GM18870 (cell line): ENCODE measurements at regions not wholly inside any gene's neighbourhood (a gene's known extent, or its start where the extent isn't known, plus 50 kb on each side); places are given as distances from the start of the nearest gene placed in this dataset.
"Not testable (repeated sequence)": the region's sequence is repeated elsewhere in the genome, so short reads cannot be mapped to it uniquely, and the experiment has no call there.

ENCODE experiments used
- ATAC-seq: cut with Tn5 transposase; IDR thresholded peaks from one replicate; pipeline ENCODE4 v1.9.1; 2021; ENCODE audit warnings: moderate library complexity; ENCODE audit not compliant: unreplicated experiment

DNA sequence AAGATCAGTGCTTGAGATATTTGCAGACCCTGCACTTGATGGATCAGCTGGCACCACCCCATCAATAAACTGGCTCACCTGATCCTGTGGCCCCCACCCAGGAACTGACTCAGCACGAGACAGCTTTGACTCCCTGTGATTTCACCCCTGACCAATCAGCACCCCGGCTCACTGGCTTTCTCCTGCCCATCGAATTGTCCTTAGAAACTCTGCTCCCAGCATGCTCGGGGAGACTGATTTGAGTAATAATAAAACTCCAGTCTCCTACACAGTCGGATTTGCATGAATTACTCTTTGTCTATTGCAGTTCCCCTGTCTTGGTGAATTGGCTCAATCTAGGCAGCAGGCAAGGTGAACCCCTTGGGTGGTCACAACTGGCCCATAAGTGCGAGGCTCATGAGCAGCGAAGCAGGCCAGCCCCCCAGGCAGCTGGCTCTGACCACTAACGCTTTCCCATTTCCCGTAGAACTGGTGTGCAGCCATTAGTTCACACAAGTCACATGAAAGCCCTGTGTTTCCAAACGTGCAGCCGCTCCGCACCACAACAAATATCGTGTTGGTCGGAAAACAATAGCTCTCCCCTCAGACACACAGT, 79.6 kb downstream of the RSPH3 start:
- ATAC-seq = no peak

DNA sequence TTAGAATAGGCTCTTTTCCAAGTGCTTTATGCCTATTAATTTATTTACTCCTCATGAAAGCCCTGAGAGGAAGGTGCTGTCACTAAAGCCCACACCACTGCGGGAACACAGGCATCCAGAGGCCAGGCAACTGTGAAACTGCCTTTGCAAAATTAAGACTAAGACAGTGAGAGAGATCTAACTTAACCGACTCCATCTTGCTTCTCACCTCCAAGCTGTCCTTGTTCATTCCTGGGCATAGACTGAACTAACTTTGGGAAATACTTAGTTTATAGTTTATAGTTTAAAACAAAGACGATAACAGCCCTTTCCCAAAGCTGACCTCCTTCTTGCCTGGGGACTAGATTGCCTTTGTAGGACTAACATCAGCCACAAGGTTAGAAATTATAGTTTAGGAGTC, 80.1 kb downstream of the RSPH3 start:
- ATAC-seq = no peak

DNA sequence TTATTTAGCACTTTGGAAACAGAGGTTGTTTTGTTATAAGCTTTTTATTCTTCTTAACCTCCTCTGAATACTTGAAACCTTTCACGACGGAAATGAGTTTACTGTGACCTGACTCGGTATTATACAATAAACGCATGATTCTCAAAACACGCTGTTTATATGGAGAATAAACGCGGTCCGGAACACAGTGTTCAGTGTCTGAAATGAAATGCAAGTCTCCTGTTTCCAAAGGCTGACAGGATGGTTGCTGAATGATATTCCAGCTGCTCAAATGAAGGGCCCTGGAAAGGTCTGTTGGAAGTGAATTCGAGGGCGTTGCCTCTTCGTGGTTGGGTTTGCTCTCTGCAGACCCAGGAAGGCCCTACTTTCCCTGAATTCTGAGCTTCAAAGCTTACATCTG, 83.4 kb downstream of the RSPH3 start:
- no peak for ATAC-seq

- no peak for ATAC-seq
These were observed 85.1 kb downstream of the RSPH3 start for GRCh38 chr6:158914923-158915322.

- no peak for ATAC-seq
These were observed 86.4 kb downstream of the RSPH3 start for GRCh38 chr6:158913580-158913979.

DNA sequence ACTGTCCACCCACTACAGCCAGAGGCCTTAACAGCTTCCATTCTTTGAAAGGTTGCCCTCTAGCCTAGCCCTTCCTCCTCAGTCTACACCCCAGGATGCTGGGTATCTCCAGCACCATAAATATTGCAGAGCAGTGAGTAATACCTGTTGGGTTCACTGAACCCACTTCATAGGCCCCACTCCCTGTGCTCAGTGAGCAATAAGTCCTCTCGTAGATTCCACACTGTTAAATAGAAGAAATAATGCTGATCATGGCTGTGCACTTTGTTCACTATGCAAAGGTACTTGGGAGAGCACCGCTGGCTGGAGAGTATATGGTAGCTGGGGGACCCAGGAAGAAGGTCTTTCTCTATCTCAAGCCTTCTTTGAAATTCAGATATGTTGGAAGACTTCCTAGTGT, 87.3 kb downstream of the RSPH3 start:
- no peak for ATAC-seq

DNA sequence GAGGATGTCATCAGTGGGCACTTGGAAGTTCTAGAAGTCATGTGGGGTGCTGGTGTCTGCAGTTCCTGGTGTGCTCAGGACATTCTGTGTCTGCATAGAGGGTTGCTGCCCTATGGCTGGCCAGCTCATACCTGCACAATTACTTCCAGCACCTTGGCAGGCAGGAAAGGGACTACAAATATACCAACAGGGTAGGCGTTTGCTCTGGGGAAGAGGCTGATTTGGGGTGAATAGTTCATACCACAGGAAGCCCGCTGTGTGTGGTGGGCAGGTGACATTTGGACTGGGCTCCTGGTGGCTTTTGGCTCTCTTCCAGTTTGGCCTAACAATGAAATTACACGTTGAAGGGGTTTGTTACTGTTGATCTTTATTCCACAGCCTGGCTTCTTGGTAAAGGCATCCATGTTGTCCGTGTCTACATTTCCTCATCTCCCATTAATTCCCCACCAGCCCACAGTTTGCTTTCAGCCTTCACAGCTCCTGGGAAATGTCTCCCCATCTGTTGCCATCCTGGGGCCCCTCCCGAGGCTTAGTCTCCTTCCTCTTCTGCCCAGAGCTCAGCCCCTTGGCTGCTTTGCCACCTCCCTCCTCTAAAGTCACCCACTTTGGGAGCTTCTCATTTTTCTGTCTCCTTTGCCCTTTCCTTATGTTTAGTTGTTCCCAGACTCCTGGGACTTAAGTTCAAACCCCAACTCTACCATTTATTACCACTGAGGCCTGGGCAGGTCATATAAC, 88.1 kb downstream of the RSPH3 start:
- ATAC-seq = no peak

GRCh38 chr6:158910484-158911440, 89.2 kb downstream of the RSPH3 start:
- ATAC-seq = no peak

- no peak for ATAC-seq
These were observed 90.1 kb downstream of the RSPH3 start for GRCh38 chr6:158909938-158910337.

DNA sequence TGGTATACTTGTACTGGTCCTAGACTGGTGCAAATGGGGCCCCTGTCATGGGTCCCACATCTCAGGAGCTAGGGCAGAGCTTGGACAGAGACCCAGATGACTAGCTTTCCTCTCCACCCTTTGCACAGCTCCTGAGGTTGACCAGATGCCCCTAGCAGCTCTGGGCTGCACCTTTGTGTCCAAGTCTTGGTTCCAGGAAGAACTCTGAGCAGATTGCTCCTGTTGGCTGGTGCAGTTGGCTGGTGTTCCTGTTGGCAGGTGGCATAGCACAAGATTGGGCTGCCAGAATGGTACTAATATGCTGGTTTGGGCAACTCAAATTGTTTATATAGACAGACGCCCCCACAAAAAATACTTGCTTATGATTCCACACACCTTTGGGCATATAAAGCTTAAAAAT, 89.4 kb upstream of the EZR start:
- no peak for ATAC-seq

DNA sequence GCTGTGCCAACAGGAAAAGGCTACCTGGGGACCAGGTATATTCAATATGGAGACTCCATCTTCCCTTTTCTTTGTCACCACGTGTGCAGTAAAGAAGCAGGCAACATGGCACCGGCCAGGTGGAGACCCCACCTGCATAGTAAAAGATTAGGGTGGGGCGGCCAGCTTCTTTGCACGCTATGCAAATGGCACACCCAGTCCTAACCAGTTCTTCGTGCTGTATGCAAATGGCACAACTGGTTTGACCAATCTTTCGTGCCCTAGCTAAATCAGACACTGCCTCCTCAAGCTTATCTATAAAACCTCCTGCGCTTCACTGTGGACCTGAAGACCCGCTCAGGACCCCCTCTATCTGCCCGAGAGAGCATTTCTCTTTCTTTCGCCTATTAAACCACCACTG, 88.8 kb upstream of the EZR start:
- no peak for ATAC-seq

DNA sequence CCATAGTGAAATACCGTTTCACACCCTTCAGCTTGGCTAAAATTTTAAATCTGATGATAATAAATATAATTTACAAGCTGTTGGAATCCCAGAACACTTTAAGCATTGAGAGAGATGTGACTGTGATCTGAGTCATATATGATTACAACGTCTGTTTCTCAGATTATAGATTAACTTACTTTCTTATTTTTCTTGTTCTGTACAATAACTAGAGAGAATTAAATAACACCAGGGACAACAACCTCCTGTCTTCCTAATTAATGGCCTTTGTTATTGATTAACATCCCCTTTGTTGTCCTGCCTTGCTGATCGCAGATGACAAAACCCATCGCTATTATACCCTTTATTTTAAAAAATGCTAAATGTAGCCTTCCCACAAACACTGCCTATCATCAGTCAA, 87.8 kb upstream of the EZR start:
- ATAC-seq = no peak

DNA sequence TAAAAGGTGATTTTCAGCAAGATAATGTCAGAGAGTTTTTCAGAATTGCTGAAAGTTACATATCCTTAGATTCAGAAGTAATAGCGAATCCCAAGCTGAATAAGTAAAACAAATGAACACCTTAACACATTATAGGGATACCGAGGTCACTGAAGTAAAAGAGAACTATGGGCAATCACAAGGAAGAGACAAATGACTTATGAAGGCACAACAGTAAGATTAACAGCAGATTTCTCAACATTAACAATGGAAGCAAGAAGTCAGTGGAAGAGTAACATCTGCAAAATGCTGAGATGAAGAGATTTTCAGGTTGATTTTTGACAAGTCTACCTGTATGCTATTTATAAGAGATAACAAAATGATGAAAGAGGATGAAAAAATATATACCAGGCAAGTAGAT, 86.1 kb upstream of the EZR start:
- no peak for ATAC-seq

GRCh38 chr6:158903801-158904200, 84.6 kb upstream of the EZR start:
- ATAC-seq = no peak

DNA sequence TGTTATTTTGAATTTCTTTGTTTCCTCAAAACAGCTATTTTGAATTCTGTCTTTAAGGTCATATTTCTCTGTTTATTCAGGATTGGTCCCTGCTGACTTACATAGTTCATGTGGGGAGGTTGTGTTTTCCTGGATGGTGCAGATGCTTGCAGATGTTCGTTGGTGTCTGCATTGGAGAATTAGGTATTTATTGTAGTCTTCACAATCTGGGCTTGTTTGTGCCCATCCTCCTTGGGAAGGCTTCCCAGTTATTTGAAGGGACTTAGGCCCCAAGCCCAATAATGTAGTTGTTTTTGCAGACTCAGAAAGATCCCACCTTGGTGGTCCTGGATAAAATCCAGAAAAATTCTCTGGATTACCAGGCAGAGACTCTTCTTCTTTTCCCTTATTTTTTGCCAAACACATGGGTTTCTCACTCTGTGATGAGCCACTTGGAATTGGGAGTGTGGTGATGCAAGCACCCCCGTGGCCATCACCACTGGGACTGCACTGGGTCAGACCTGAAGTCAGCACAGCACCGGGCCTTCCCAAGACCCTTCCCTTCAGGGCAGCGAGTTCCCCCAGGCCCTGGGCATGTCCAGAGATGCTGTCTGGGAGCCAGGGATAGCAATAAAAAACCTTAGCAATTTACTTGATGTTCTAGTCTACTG, 81.6 kb upstream of the EZR start:
- no peak for ATAC-seq

DNA sequence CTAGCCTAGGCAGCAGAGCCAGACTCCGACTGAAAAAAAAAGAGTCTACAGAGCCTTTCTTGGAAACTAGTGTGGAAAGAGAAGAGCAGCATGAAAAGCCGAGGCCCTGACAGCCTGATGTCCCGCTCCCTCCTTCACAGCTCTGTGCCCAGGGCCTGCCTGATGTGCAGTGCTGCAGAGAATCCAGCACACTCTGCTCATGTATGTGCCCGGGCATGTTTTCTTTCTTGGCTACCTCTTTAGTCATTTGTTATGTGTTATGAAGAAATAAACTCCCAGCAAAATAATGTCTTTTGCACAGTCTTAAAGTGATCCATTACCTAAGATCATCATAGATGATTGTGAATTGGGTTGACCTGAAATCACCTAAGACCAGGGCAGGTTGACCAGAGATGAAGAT, 78.1 kb upstream of the EZR start:
- ATAC-seq = no peak

DNA sequence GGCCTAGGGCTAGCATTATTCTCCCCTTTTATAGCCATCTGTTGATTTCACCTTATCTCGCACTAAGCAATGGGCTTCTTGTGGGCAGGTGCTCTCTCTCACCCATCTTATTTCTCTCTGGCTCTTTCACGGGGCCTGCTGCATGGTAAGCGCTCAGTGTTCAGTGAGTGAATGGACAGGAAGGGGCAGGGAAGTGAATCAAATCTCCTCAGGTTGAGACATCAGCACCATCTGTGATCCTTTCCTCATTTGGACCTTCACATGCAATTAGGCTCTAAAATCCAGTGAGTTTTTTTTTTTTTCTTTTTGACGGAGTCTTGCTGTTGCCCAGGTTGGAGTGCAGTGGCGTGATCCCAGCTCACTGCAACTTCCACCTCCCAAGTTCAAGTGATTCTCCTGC, 76.5 kb upstream of the EZR start:
- ATAC-seq = no peak

GRCh38 chr6:158894193-158894592, 75.0 kb upstream of the EZR start:
- no peak for ATAC-seq

DNA sequence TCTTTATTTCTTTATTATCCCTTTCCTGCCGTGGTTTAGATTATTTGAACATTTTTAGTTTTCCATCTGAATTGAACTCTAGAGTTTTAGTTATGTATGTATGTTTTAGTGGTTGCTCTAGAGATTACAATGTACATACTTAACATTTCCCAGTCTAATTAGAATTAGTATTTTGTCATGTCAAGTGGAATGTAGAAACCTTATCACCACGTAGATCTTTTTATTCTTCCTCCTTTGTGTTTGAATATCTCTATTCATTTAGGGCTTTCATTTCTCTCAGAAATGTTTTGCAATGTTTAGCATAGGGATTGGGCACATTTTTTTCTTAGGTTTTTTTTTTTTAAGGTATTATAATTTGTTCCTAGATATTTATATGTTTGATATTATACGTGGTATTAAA, 73.1 kb upstream of the EZR start:
- ATAC-seq = no peak

DNA sequence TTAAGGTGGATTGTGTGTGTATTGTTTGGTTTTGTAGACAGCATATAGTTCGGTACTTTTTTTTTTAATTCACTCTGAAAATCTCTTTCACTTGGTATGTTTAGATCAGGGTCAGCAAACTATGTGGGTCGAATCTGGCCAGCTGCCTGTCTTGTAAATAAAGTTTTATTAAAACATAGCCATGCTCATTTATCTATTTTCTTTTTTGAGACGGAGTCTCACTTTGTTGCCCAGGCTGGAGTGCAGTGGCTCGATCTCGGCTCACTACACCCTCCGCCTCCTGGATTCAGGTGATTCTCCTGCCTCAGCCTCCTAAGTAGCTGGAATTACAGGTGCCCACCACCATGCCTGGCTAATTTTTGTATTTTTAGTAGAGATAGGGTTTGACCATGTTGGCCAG, 72.4 kb upstream of the EZR start:
- ATAC-seq = not testable (repeated sequence)

DNA sequence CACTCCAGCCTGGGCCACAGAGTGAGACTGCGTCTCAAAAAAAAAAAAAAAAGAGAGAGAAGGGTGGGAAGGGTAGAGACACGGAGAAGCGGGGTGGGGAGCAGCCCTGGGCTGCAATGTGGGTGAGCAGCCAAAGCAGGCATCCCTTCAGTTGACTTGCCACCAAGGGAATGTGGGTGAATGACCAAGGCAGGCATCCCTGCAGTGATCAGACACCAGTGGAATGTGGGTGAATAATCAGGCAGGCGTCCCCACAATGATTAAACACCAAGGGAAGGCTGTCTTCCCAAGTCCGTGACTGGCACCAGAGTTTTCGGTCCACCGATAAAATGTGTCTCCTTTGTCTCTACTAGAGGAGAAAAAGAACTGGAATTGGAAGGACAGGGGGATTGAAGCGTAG, 69.0 kb upstream of the EZR start:
- ATAC-seq = not testable (repeated sequence)
